ENCODE measurements at regions not wholly inside any gene's neighbourhood (a gene's known extent, or its start where the extent isn't known, plus 50 kb on each side); places are given as distances from the start of the nearest gene placed in this dataset.

GRCh38 chr10:107357033-107357432, 192.5 kb upstream of the SORCS1 start:
- POLR2A ChIA-PET = no interaction called here
- peaks cover 4% of the 10 kb centered on the region for H3K9me3 Mint-ChIP-seq

GRCh38 chr10:107356396-107356795, 191.9 kb upstream of the SORCS1 start:
- Mint-ChIP-seq H3K27me3 (no peaks in the 10 kb centered on the region), H3K36me3 (ENCODE audit: low read depth) (no peaks in the 10 kb centered on the region), H3K4me1 (no peaks in the 10 kb centered on the region), H3K9me3 (peaks cover 4% of the 10 kb centered on the region), H3K27ac (no peak overlapping the region), H3K4me3 (no peak overlapping the region)
- ChIA-PET POLR2A (no interaction called here), CTCF (no interaction called here)
- DNase-seq = no peak

More at GRCh38 chr10:107357033-107357432, 192.5 kb upstream of the SORCS1 start:
- Mint-ChIP-seq H3K4me1 (no peaks in the 10 kb centered on the region), H3K36me3 (ENCODE audit: low read depth) (no peaks in the 10 kb centered on the region), H3K4me3 (no peak overlapping the region), H3K27me3 (no peaks in the 10 kb centered on the region), H3K27ac (no peak overlapping the region)
- DNase-seq = no peak
- CTCF ChIA-PET = no interaction called here

- Mint-ChIP-seq H3K9me3 (peaks cover 13% of the 10 kb centered on the region), H3K36me3 (ENCODE audit: low read depth) (no peaks in the 10 kb centered on the region), H3K4me1 (no peaks in the 10 kb centered on the region), H3K4me3 (no peak overlapping the region), H3K27me3 (no peaks in the 10 kb centered on the region), H3K27ac (no peak overlapping the region)
- POLR2A ChIA-PET = no interaction called here
- CTCF ChIA-PET = no interaction called here
- DNase-seq = no peak
These were observed 178.2 kb upstream of the SORCS1 start for GRCh38 chr10:107342711-107343110.

GRCh38 chr10:107341281-107341680, 176.8 kb upstream of the SORCS1 start:
- Mint-ChIP-seq H3K9me3 (peaks cover 11% of the 10 kb centered on the region), H3K36me3 (ENCODE audit: low read depth) (no peaks in the 10 kb centered on the region), H3K27me3 (no peaks in the 10 kb centered on the region), H3K27ac (no peak overlapping the region), H3K4me3 (no peak overlapping the region), H3K4me1 (no peaks in the 10 kb centered on the region)
- CTCF ChIA-PET = no interaction called here
- DNase-seq = no peak
- POLR2A ChIA-PET = no interaction called here

GRCh38 chr10:107340326-107340725, 175.8 kb upstream of the SORCS1 start:
- peaks cover 5% of the 10 kb centered on the region for H3K9me3 Mint-ChIP-seq
- ChIA-PET POLR2A (no interaction called here), CTCF (no interaction called here)
- no peak overlapping the region for H3K4me3 Mint-ChIP-seq
- no peak overlapping the region for H3K27ac Mint-ChIP-seq
- no peaks in the 10 kb centered on the region for H3K27me3 Mint-ChIP-seq
- H3K36me3 Mint-ChIP-seq (ENCODE audit: low read depth) = no peaks in the 10 kb centered on the region
- no peak for DNase-seq
- no peaks in the 10 kb centered on the region for H3K4me1 Mint-ChIP-seq

- H3K9me3 Mint-ChIP-seq = peaks cover 11% of the 10 kb centered on the region
- no peak overlapping the region for H3K27ac Mint-ChIP-seq
- DNase-seq = no peak
- no peak overlapping the region for H3K4me3 Mint-ChIP-seq
- H3K27me3 Mint-ChIP-seq = no peaks in the 10 kb centered on the region
- ChIA-PET CTCF (no interaction called here), POLR2A (no interaction called here)
- no peaks in the 10 kb centered on the region for H3K4me1 Mint-ChIP-seq
- H3K36me3 Mint-ChIP-seq (ENCODE audit: low read depth) = no peaks in the 10 kb centered on the region
These were observed 171.6 kb upstream of the SORCS1 start for GRCh38 chr10:107336061-107336460.

- H3K4me1 Mint-ChIP-seq = no peaks in the 10 kb centered on the region
- DNase-seq = no peak
- POLR2A ChIA-PET = no interaction called here
- no peaks in the 10 kb centered on the region for H3K27me3 Mint-ChIP-seq
- no peaks in the 10 kb centered on the region for H3K36me3 Mint-ChIP-seq (ENCODE audit: low read depth)
- no peak overlapping the region for H3K27ac Mint-ChIP-seq
- CTCF ChIA-PET = no interaction called here
- no peak overlapping the region for H3K4me3 Mint-ChIP-seq
- H3K9me3 Mint-ChIP-seq = peaks cover 15% of the 10 kb centered on the region
These were observed 153.1 kb upstream of the SORCS1 start for GRCh38 chr10:107317592-107317991.

GRCh38 chr10:107303203-107303602, 138.7 kb upstream of the SORCS1 start:
- ChIA-PET CTCF (no interaction called here), POLR2A (no interaction called here)
- no peaks in the 10 kb centered on the region for H3K27me3 Mint-ChIP-seq
- no peak overlapping the region for H3K27ac Mint-ChIP-seq
- H3K4me3 Mint-ChIP-seq = no peak overlapping the region
- no peaks in the 10 kb centered on the region for H3K4me1 Mint-ChIP-seq
- no peak for DNase-seq
- H3K9me3 Mint-ChIP-seq = peaks cover 8% of the 10 kb centered on the region
- no peaks in the 10 kb centered on the region for H3K36me3 Mint-ChIP-seq (ENCODE audit: low read depth)

GRCh38 chr10:107299606-107300005, 135.1 kb upstream of the SORCS1 start:
- ChIA-PET CTCF (no interaction called here), POLR2A (no interaction called here)
- no peak overlapping the region for H3K4me3 Mint-ChIP-seq
- H3K36me3 Mint-ChIP-seq (ENCODE audit: low read depth) = no peaks in the 10 kb centered on the region
- no peaks in the 10 kb centered on the region for H3K27me3 Mint-ChIP-seq
- H3K4me1 Mint-ChIP-seq = no peaks in the 10 kb centered on the region
- peaks cover 11% of the 10 kb centered on the region for H3K9me3 Mint-ChIP-seq
- DNase-seq = no peak
- no peak overlapping the region for H3K27ac Mint-ChIP-seq

GRCh38 chr10:107284187-107284586, 119.7 kb upstream of the SORCS1 start:
- peaks cover 13% of the 10 kb centered on the region for H3K9me3 Mint-ChIP-seq
- H3K27me3 Mint-ChIP-seq = no peaks in the 10 kb centered on the region
- DNase-seq = no peak
- no peaks in the 10 kb centered on the region for H3K36me3 Mint-ChIP-seq (ENCODE audit: low read depth)
- no peaks in the 10 kb centered on the region for H3K4me1 Mint-ChIP-seq
- no peak overlapping the region for H3K4me3 Mint-ChIP-seq
- H3K27ac Mint-ChIP-seq = no peak overlapping the region
- ChIA-PET POLR2A (no interaction called here), CTCF (no interaction called here)

GRCh38 chr10:107280293-107280692, 115.8 kb upstream of the SORCS1 start:
- DNase-seq = no peak
- no peaks in the 10 kb centered on the region for H3K36me3 Mint-ChIP-seq (ENCODE audit: low read depth)
- POLR2A ChIA-PET = no interaction called here
- CTCF ChIA-PET = no interaction called here
- no peaks in the 10 kb centered on the region for H3K27me3 Mint-ChIP-seq
- no peaks in the 10 kb centered on the region for H3K4me1 Mint-ChIP-seq
- no peak overlapping the region for H3K4me3 Mint-ChIP-seq
- H3K9me3 Mint-ChIP-seq = peaks cover 13% of the 10 kb centered on the region
- no peak overlapping the region for H3K27ac Mint-ChIP-seq

GRCh38 chr10:107277591-107277990, 113.1 kb upstream of the SORCS1 start:
- no peaks in the 10 kb centered on the region for H3K4me1 Mint-ChIP-seq
- H3K9me3 Mint-ChIP-seq = peaks cover 15% of the 10 kb centered on the region
- no peaks in the 10 kb centered on the region for H3K27me3 Mint-ChIP-seq
- CTCF ChIA-PET = no interaction called here
- no peak overlapping the region for H3K27ac Mint-ChIP-seq
- POLR2A ChIA-PET = no interaction called here
- no peaks in the 10 kb centered on the region for H3K36me3 Mint-ChIP-seq (ENCODE audit: low read depth)
- no peak overlapping the region for H3K4me3 Mint-ChIP-seq
- DNase-seq = no peak

- no peaks in the 10 kb centered on the region for H3K27me3 Mint-ChIP-seq
- ChIA-PET CTCF (no interaction called here), POLR2A (no interaction called here)
- no peak overlapping the region for H3K4me3 Mint-ChIP-seq
- H3K27ac Mint-ChIP-seq = no peak overlapping the region
- H3K4me1 Mint-ChIP-seq = no peaks in the 10 kb centered on the region
- H3K36me3 Mint-ChIP-seq (ENCODE audit: low read depth) = no peaks in the 10 kb centered on the region
- H3K9me3 Mint-ChIP-seq = peaks cover 16% of the 10 kb centered on the region
- no peak for DNase-seq
These were observed 111.3 kb upstream of the SORCS1 start for GRCh38 chr10:107275806-107276205.

GRCh38 chr10:107269626-107270025, 105.1 kb upstream of the SORCS1 start:
- POLR2A ChIA-PET = no interaction called here
- no peak for DNase-seq
- Mint-ChIP-seq H3K4me3 (no peak overlapping the region), H3K4me1 (no peaks in the 10 kb centered on the region), H3K9me3 (peaks cover 17% of the 10 kb centered on the region), H3K27me3 (no peaks in the 10 kb centered on the region), H3K36me3 (ENCODE audit: low read depth) (no peaks in the 10 kb centered on the region), H3K27ac (no peak overlapping the region)
- CTCF ChIA-PET = no interaction called here

GRCh38 chr10:107264742-107265141, 100.2 kb upstream of the SORCS1 start:
- POLR2A ChIA-PET = no interaction called here
- H3K9me3 Mint-ChIP-seq = peaks cover 26% of the 10 kb centered on the region
- DNase-seq = no peak
- no peak overlapping the region for H3K27ac Mint-ChIP-seq
- CTCF ChIA-PET = interaction anchor here (0.7 kb wide), 1 partner anchor 23 kb away, joined by 3 read pairs; no protein-coding TSS in a partner anchor
- no peaks in the 10 kb centered on the region for H3K27me3 Mint-ChIP-seq
- H3K36me3 Mint-ChIP-seq (ENCODE audit: low read depth) = no peaks in the 10 kb centered on the region
- H3K4me1 Mint-ChIP-seq = no peaks in the 10 kb centered on the region
- H3K4me3 Mint-ChIP-seq = no peak overlapping the region
